ENCODE measurements at regions not wholly inside any gene's neighbourhood (a gene's known extent, or its start where the extent isn't known, plus 50 kb on each side); places are given as distances from the start of the nearest gene placed in this dataset.

- H3K4me1 Mint-ChIP-seq = peaks cover 15% of the 10 kb centered on the region
- no peak for TF ChIP-seq CTCF (conservative IDR thresholded peaks at IDR 0.05)
- H3K4me3 Mint-ChIP-seq = no peak overlapping the region
- Histone ChIP-seq H3K4me3 (ENCODE audit: low read length) (no peak overlapping the region), H3K36me3 (ENCODE audit: control insufficient read depth, insufficient read depth, low read length) (no peaks in the 10 kb centered on the region), H3K9ac (ENCODE audit: extremely low read depth, low read length, poor library complexity, severe bottlenecking) (no peak overlapping the region), H3K27me3 (ENCODE audit: control insufficient read depth, insufficient read depth, low read length, poor library complexity, severe bottlenecking) (no peaks in the 10 kb centered on the region), H3K9me3 (ENCODE audit: control insufficient read depth, low read length) (no peaks in the 10 kb centered on the region), H3K4me1 (ENCODE audit: control insufficient read depth, insufficient read depth, low read length) (no peaks in the 10 kb centered on the region), H3K27ac (ENCODE audit: low read depth, low read length) (no peak overlapping the region)
- no peak for DNase-seq
- WGBS, 2 experiments (ENCODE audit: insufficient coverage in 1 of 2, insufficient read length in 1 of 2) = 89 to 100% methylated on average over 1 to 2 of the region's 3 CpGs
- no peaks in the 10 kb centered on the region for H3K36me3 Mint-ChIP-seq (ENCODE audit: low read depth)
- no peak overlapping the region for H3K27ac Mint-ChIP-seq
- H3K9me3 Mint-ChIP-seq = no peaks in the 10 kb centered on the region
- no peaks in the 10 kb centered on the region for H3K27me3 Mint-ChIP-seq (ENCODE audit: insufficient read depth)
These were observed 2180.4 kb upstream of the WWC1 start for GRCh38 chr5:166111021-166111420.

- Mint-ChIP-seq H3K27ac (no peak overlapping the region), H3K4me3 (no peak overlapping the region), H3K36me3 (ENCODE audit: low read depth) (no peaks in the 10 kb centered on the region), H3K9me3 (no peaks in the 10 kb centered on the region), H3K4me1 (peaks cover 11% of the 10 kb centered on the region), H3K27me3 (ENCODE audit: insufficient read depth) (no peaks in the 10 kb centered on the region)
- no peaks in the 10 kb centered on the region for H3K4me1 ChIP-seq (ENCODE audit: control insufficient read depth, insufficient read depth, low read length)
- H3K27me3 ChIP-seq (ENCODE audit: control insufficient read depth, insufficient read depth, low read length, poor library complexity, severe bottlenecking) = no peaks in the 10 kb centered on the region
- H3K36me3 ChIP-seq (ENCODE audit: control insufficient read depth, insufficient read depth, low read length) = no peaks in the 10 kb centered on the region
- no peak for DNase-seq
- H3K9me3 ChIP-seq (ENCODE audit: control insufficient read depth, low read length) = no peaks in the 10 kb centered on the region
- no peak overlapping the region for H3K27ac ChIP-seq (ENCODE audit: low read depth, low read length)
- H3K4me3 ChIP-seq (ENCODE audit: low read length) = no peak overlapping the region
- no peak overlapping the region for H3K9ac ChIP-seq (ENCODE audit: extremely low read depth, low read length, poor library complexity, severe bottlenecking)
- no peak for TF ChIP-seq CTCF (conservative IDR thresholded peaks at IDR 0.05)
- 91 to 93% methylated on average over 1 to 4 of the region's 4 CpGs for WGBS, 2 experiments (ENCODE audit: insufficient coverage in 1 of 2, insufficient read length in 1 of 2)
These were observed 2174.1 kb upstream of the WWC1 start for GRCh38 chr5:166117072-166118066.

GRCh38 chr5:166119506-166119905 is 2171.9 kb upstream of the WWC1 start:
- H3K4me1 ChIP-seq (ENCODE audit: control insufficient read depth, insufficient read depth, low read length) = no peaks in the 10 kb centered on the region
- H3K9ac ChIP-seq (ENCODE audit: extremely low read depth, low read length, poor library complexity, severe bottlenecking) = no peak overlapping the region
- H3K36me3 Mint-ChIP-seq (ENCODE audit: low read depth) = no peaks in the 10 kb centered on the region
- WGBS, 2 experiments (ENCODE audit: insufficient coverage in 1 of 2, insufficient read length in 1 of 2) = 96 to 100% methylated on average over 1 to 2 of the region's 2 CpGs
- H3K9me3 ChIP-seq (ENCODE audit: control insufficient read depth, low read length) = no peaks in the 10 kb centered on the region
- H3K27ac Mint-ChIP-seq = no peak overlapping the region
- no peak overlapping the region for H3K4me3 ChIP-seq (ENCODE audit: low read length)
- no peak for TF ChIP-seq CTCF (conservative IDR thresholded peaks at IDR 0.05)
- no peaks in the 10 kb centered on the region for H3K27me3 ChIP-seq (ENCODE audit: control insufficient read depth, insufficient read depth, low read length, poor library complexity, severe bottlenecking)
- no peaks in the 10 kb centered on the region for H3K9me3 Mint-ChIP-seq
- peaks cover 6% of the 10 kb centered on the region for H3K4me1 Mint-ChIP-seq
- no peaks in the 10 kb centered on the region for H3K27me3 Mint-ChIP-seq (ENCODE audit: insufficient read depth)
- no peak overlapping the region for H3K27ac ChIP-seq (ENCODE audit: low read depth, low read length)
- no peaks in the 10 kb centered on the region for H3K36me3 ChIP-seq (ENCODE audit: control insufficient read depth, insufficient read depth, low read length)
- DNase-seq = no peak
- no peak overlapping the region for H3K4me3 Mint-ChIP-seq

Data from endodermal cell (in vitro differentiated cells).